D721Med (cell line): ENCODE measurements at regions not wholly inside any gene's neighbourhood (a gene's known extent, or its start where the extent isn't known, plus 50 kb on each side); places are given as distances from the start of the nearest gene placed in this dataset.
A peak's percentile ranks its signal among the peaks of the same experiment; 100 is the strongest.

Source experiments
- DNase-seq: peaks from one replicate; pipeline ENCODE4 v3.0.0; 2011; ENCODE audit warnings: low spot score; ENCODE audit not compliant: insufficient read length
- FAIRE-seq: peaks from 2 replicates; lab custom pipeline; 2011; peaks lifted over from hg19 to GRCh38; lab: Jason Lieb, UNC
- CTCF ChIP-seq: IDR thresholded peaks from 2 replicates; pipeline ENCODE4 v1.5.1; 2012; ENCODE audit warnings: mild to moderate bottlenecking, control low read depth; ENCODE audit not compliant: insufficient read depth; ENCODE audit errors: missing control alignments

DNA sequence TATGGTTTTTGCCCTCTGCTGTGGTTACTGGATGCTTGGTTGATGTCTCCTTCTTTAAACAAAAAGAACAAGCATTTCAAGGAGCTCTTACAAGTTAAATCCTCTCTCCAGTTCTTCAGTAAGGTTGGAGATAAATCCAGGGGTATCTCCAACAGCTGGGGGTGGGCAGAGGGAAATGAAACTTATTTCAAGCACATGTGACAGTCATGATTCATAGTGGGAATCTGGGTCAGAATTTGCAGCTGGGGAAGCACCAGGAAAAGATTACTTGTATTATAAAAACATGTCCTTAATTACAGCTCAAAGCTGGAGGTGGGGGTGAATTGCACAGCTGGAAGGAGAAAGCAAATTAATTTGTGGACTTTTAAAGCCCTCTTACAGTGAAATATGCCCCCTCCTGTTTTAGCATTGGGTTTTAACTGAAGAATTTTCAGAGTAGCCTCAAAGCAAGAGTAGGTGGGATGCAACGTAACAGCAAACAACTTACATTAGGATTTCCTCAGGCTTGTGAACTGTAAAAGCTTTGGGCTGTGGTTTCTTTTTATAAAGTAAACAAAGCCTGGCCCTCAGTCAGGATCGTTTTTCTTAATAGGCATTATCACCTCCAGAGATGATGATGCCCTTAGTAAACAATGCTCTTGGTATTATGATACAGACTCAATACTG is 596.4 kb downstream of the NYAP2 start:
- no peak for FAIRE-seq
- no peak for DNase-seq
- TF ChIP-seq CTCF, result no peak

DNA sequence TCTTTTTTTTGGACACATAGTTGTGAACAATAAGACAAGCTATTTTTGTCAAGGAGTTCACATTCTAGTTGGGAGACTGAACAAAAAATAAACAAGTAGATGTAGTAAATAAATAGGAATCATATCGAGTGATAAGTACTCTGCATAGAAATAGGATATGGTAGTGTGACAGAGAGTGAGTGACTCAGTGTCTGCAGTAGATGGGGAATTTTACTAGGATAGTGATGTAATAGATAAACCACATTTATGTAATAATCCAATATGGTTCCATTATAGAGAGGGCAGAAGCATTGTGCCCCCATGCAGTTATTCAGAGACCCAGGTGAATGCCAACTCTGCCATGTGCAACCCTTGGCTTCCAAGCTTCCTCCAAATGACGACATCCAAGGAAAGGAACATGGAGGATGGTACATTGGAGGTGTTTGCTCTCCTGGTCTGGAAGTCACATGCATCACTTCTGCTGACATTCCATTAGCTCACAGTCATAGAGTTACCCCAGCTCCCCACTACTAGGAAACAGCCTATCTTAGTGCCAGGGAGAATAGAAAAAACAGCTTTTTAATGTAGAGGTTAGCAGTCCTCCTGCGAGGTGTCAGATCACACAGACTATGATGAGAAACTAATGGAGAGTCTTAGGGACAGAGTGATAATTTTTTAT is 595.4 kb downstream of the NYAP2 start:
- DNase-seq (no peak), FAIRE-seq (no peak)
- TF ChIP-seq CTCF, result no peak

- FAIRE-seq, result no peak
- no peak for TF ChIP-seq CTCF
- no peak for DNase-seq
Measured at GRCh38 chr2:225993430-225993829, 593.9 kb downstream of the NYAP2 start.

- TF ChIP-seq CTCF, result no peak
- FAIRE-seq, result no peak
- DNase-seq, result no peak
Measured at GRCh38 chr2:225989809-225990208, 590.3 kb downstream of the NYAP2 start.

DNA sequence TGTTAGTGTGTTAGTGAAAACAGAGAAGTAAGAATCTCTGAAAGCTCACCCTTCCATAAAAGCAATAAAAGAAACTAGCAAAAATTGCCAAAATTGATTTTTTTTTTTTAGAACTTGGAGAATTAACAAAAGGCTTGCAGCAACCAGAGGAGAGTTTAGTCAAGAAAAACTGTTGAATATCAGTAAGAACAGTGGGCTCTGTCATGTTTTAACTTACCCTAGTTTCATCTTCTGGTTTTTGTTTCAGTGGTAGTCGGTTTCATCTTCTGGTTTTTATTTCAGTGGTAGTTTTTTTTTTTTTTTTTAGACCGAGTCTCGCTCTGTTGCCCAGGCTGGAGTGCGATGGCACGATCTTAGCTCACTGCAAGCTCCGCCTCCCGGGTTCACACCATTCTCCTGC is 580.9 kb downstream of the NYAP2 start:
- FAIRE-seq, result no peak
- no peak for DNase-seq
- TF ChIP-seq CTCF, result no peak

DNA sequence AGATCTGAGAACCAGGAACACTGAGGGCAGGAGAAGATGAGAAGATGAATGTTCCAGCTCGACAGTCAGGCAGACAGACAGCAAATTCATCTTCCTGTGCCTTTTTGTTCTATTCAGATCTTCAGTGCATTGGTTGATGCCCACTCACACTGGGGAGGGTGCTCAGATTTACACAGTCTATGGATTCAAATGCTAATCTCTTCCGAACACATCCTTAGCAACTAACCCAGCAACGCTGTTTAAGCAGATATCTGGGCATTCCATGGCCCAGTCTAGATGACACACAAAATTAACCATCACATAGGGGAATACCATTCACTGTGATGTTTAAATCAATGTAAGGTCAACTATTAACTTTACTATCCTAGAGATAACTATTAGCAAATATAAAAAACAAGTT is 571.9 kb downstream of the NYAP2 start:
- FAIRE-seq, result peak; percentile 56
- no peak for DNase-seq
- no peak for TF ChIP-seq CTCF

DNA sequence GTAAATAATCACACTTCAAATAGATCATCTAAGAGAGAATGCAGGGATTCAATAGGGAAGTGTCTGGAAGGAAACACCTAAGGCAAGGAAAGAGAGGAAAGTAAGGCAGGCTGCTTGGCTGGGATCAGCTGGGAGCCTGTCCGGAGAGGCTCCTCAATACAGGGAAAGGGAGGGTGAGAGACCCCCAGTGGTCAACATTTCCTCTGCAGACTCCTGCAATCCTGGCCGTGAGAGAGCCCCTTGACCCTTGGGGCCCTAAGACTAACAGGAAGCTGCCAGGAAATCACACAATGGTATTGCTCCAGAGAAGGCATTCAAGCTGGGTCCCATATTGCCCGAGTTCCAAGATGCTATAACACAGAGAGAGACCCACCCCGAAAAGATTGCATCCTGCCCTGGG is 549.4 kb downstream of the NYAP2 start:
- DNase-seq (no peak), FAIRE-seq (no peak)

More for the DNA sequence above, 549.4 kb downstream of the NYAP2 start:
- TF ChIP-seq CTCF, result no peak
